HCT116 (cell line): ENCODE measurements at regions not wholly inside any gene's neighbourhood (a gene's known extent, or its start where the extent isn't known, plus 50 kb on each side); places are given as distances from the start of the nearest gene placed in this dataset.

Experiments used
- ATAC-seq: fragments of 200-7000 bp; cut with Tn5 transposase; 2 replicates; pipeline ENCODE4 v1.9.1; 2020; ENCODE audit warnings: mild to moderate bottlenecking, moderate library complexity
- BruUV-seq: library from RNA; stranded (reverse); fragments of 400-500 nt; replicated peaks from 2 replicates; lab custom pipeline; 2021; lab: Mats Ljungman, UMichigan
- CTCF ChIA-PET: fragments of 300-600 bp; sonication (Branson Sonifier 250); formaldehyde crosslinking; loops from one replicate; lab custom pipeline; 2021; ENCODE audit warnings: antibody characterized with exemption; lab: Charles Lee
- POLR2A ChIA-PET: fragments of 300-600, 350-600 bp; sonication (Branson Sonifier 250); formaldehyde crosslinking; loops from one replicate; lab custom pipeline; 2021; ENCODE audit warnings: antibody characterized with exemption; lab: Charles Lee
- RAD21 ChIA-PET, 2 experiments: fragments of 300-600 bp; sonication (Branson Sonifier 250); formaldehyde crosslinking; loops; one replicate each; lab custom pipeline; 2023; ENCODE audit warnings: low total read pairs in 2 of 2; ENCODE audit not compliant: uncharacterized antibody in 2 of 2, unreplicated experiment in 2 of 2, low non-redundant PET in 1 of 2; lab: Charles Lee
- DNase-seq: peaks from one replicate; pipeline ENCODE4 v3.0.0-alpha.2; 2010; ENCODE audit warnings: low read depth, low spot score
- H2AFZ ChIP-seq: fragments of 200-600 bp; shearing (Covaris generic), sonication (generic); 2 replicates; pipeline ENCODE4 v1.6.1; 2017; ENCODE audit warnings: low read depth, mixed run types, mixed read lengths, antibody characterized with exemption, low read length; ENCODE audit not compliant: poor library complexity, severe bottlenecking
- H3K27ac ChIP-seq: 2 replicates; pipeline ENCODE4 v1.5.1; 2012; ENCODE audit warnings: low read depth, low read length
- H3K27me3 ChIP-seq: fragments of 200-600 bp; sonication (generic); 2 replicates; pipeline ENCODE4 v1.6.1; 2016; ENCODE audit warnings: mixed run types, low read length, mixed read lengths; ENCODE audit not compliant: insufficient read depth
- H3K36me3 ChIP-seq, 2 experiments: fragments of 200-500 bp in 1 of 2; fragments of 200-600 bp in 1 of 2; sonication (Bioruptor generic) in 1 of 2; sonication (generic) in 1 of 2; 2 replicates each; pipeline versions ENCODE4 v1.5.1 to v1.6.1; 2014 to 2016; ENCODE audit warnings: low read length in 2 of 2, inconsistent platforms in 1 of 2, mixed read lengths in 1 of 2, mixed run types in 1 of 2; ENCODE audit not compliant: insufficient read depth in 2 of 2, control insufficient read depth in 1 of 2
- H3K4me1 ChIP-seq, 2 experiments: fragments of 200-600 bp in 1 of 2; sonication (generic) in 1 of 2; 2 replicates each; pipeline versions ENCODE4 v1.5.1 to v1.6.1; 2012 to 2017; ENCODE audit warnings: low read length in 2 of 2, inconsistent platforms in 1 of 2, mild to moderate bottlenecking in 1 of 2, mixed read lengths in 1 of 2, mixed run types in 1 of 2, moderate library complexity in 1 of 2; ENCODE audit not compliant: insufficient read depth in 2 of 2, control insufficient read depth in 1 of 2
- H3K4me2 ChIP-seq: fragments of 200-600 bp; sonication (generic); 2 replicates; pipeline ENCODE4 v1.6.1; 2017; ENCODE audit warnings: mixed run types, low read length, mixed read lengths
- H3K4me3 ChIP-seq, 2 experiments: fragments of 200-600 bp in 1 of 2; sonication (generic) in 1 of 2; replicated peaks in 1 of 2; 2 replicates each; pipeline ENCODE4 v1.5.1; 2011 to 2016; ENCODE audit warnings: low read length in 2 of 2, control low read depth in 1 of 2, low read depth in 1 of 2, mild to moderate bottlenecking in 1 of 2, mixed read lengths in 1 of 2, mixed run types in 1 of 2
- H3K79me2 ChIP-seq: fragments of 200-600 bp; sonication (generic); 2 replicates; pipeline ENCODE4 v1.6.1; 2017; ENCODE audit warnings: mild to moderate bottlenecking, mixed run types, low read length, moderate library complexity, mixed read lengths; ENCODE audit not compliant: insufficient read depth
- H3K9ac ChIP-seq: fragments of 200-600 bp; sonication (generic); 2 replicates; pipeline ENCODE4 v1.6.1; 2016; ENCODE audit warnings: low read length, mixed read lengths
- H3K9me2 ChIP-seq: fragments of 200-600 bp; sonication (generic), shearing (Covaris generic); 2 replicates; pipeline ENCODE4 v1.6.1; 2017; ENCODE audit warnings: mixed run types, mild to moderate bottlenecking, moderate library complexity; ENCODE audit not compliant: insufficient read depth
- H3K9me3 ChIP-seq, 2 experiments: fragments of 200-500 bp in 1 of 2; fragments of 200-600 bp in 1 of 2; sonication (Bioruptor generic) in 1 of 2; sonication (generic) in 1 of 2; 2 replicates each; pipeline ENCODE4 v1.6.1; 2014 to 2017; ENCODE audit warnings: low read length in 2 of 2, mixed read lengths in 2 of 2, inconsistent platforms in 1 of 2, low read depth in 1 of 2, mild to moderate bottlenecking in 1 of 2, mixed run types in 1 of 2, moderate library complexity in 1 of 2; ENCODE audit not compliant: control insufficient read depth in 1 of 2, insufficient read depth in 1 of 2
- H4K20me1 ChIP-seq: fragments of 200-600 bp; sonication (generic), shearing (Covaris generic); 2 replicates; pipeline ENCODE4 v1.6.1; 2017; ENCODE audit warnings: mixed run types, mild to moderate bottlenecking, moderate library complexity; ENCODE audit not compliant: insufficient read depth
- CEBPB ChIP-seq: IDR thresholded peaks from 2 replicates; pipeline ENCODE4 v1.6.1; 2012; ENCODE audit warnings: low read depth
- EGR1 ChIP-seq: IDR thresholded peaks from 2 replicates; pipeline ENCODE4 v1.6.1; 2012; ENCODE audit warnings: low read depth
- EZH2 ChIP-seq: fragments of 200-600 bp; sonication (generic); IDR thresholded peaks from 2 replicates; pipeline ENCODE4 v1.6.1; 2017; ENCODE audit warnings: antibody characterized with exemption, mixed run types
- EZH2phosphoT487 ChIP-seq: fragments of 200-600 bp; IDR thresholded peaks from 2 replicates; pipeline ENCODE4 v1.6.1; 2018; ENCODE audit warnings: antibody characterized with exemption, borderline replicate concordance
- JUND ChIP-seq: IDR thresholded peaks from 2 replicates; pipeline ENCODE4 v1.6.1; 2012
- SIN3A ChIP-seq: IDR thresholded peaks from 2 replicates; pipeline ENCODE4 v1.6.1; 2012; ENCODE audit warnings: low read depth
- ZFX ChIP-seq: fragments of 450-650 bp; IDR thresholded peaks from 2 replicates; pipeline ENCODE4 v1.6.1; 2017
- ZNF274 ChIP-seq: fragments of 200-500 bp; sonication (Bioruptor generic); IDR thresholded peaks from 2 replicates; pipeline ENCODE4 v1.6.1; 2014; ENCODE audit warnings: mild to moderate bottlenecking, low read depth, low read length, inconsistent platforms
- intact Hi-C: fragments of 100-400 bp; cut with micrococcal nuclease; formaldehyde crosslinking; loops from 2 replicates; pipeline ENCODE4 v1.10.0; 2022
- TF ChIP-seq, protein P1 (sequence below), 3 experiments: fragments of 200-600 bp in 1 of 3; sonication (generic) in 1 of 3; IDR thresholded peaks in 2 of 3; conservative IDR thresholded peaks in 1 of 3; 2 replicates each; pipeline ENCODE4 v1.5.1; 2012 to 2017; ENCODE audit warnings: low read depth in 2 of 3, low read length in 2 of 3, antibody characterized with exemption in 1 of 3, borderline replicate concordance in 1 of 3, control low read depth in 1 of 3, mild to moderate bottlenecking in 1 of 3, mixed read lengths in 1 of 3, mixed run types in 1 of 3, moderate library complexity in 1 of 3; ENCODE audit not compliant: insufficient read depth in 1 of 3
- TF ChIP-seq, protein P2 (sequence below): IDR thresholded peaks from 2 replicates; pipeline ENCODE4 v1.6.1; 2012
- TF ChIP-seq, protein P3 (sequence below): IDR thresholded peaks from 2 replicates; pipeline ENCODE4 v1.6.1; 2011; ENCODE audit warnings: mild to moderate bottlenecking, low read length, moderate library complexity; ENCODE audit not compliant: insufficient replicate concordance; ENCODE audit errors: extremely low read depth
- TF ChIP-seq, protein P4 (sequence below): IDR thresholded peaks from 2 replicates; pipeline ENCODE4 v1.6.1; 2012

DNA sequence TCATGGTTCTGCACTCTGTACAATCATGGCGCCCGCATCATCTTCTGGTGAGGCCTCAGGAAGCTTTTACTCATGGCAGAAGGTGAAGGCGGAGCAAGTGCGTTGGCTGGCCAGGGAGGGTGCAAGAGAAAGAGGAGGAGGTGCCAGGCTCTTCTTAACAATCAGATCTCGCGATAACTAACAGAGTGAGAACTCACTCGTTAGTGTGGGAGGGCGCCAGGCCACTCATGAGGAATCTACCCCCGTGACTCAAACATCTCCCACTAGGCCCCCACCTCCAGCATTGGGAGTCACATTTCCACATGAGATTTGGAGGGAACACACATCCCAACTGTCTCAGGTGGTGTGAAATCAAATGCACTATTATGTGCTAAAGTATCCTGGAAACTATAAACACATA is 220.2 kb upstream of the CSF3R start:
- Histone ChIP-seq H3K79me2 (no peaks in the 10 kb centered on the region), H3K9me3 (no peaks in the 10 kb centered on the region), H3K9me2 (no peaks in the 10 kb centered on the region), H3K4me1 (peaks cover 0 to 9% of the 10 kb centered on the region in 2 experiments; a peak in 2 of 4 replicates), H4K20me1 (no peaks in the 10 kb centered on the region), H3K9ac (no peak overlapping the region), H3K27me3 (peaks cover 50% of the 10 kb centered on the region), H3K4me2 (no peak overlapping the region), H3K27ac (no peak overlapping the region), H2AFZ (no peak overlapping the region), H3K36me3 (no peaks in the 10 kb centered on the region), H3K4me3 (no peak overlapping the region)
- ATAC-seq = no peak
- ChIA-PET POLR2A (no interaction called here), RAD21 (no interaction called here), CTCF (no interaction called here)
- DNase-seq = no peak
- no peak for TF ChIP-seq SIN3A
- TF ChIP-seq, protein P1, sequence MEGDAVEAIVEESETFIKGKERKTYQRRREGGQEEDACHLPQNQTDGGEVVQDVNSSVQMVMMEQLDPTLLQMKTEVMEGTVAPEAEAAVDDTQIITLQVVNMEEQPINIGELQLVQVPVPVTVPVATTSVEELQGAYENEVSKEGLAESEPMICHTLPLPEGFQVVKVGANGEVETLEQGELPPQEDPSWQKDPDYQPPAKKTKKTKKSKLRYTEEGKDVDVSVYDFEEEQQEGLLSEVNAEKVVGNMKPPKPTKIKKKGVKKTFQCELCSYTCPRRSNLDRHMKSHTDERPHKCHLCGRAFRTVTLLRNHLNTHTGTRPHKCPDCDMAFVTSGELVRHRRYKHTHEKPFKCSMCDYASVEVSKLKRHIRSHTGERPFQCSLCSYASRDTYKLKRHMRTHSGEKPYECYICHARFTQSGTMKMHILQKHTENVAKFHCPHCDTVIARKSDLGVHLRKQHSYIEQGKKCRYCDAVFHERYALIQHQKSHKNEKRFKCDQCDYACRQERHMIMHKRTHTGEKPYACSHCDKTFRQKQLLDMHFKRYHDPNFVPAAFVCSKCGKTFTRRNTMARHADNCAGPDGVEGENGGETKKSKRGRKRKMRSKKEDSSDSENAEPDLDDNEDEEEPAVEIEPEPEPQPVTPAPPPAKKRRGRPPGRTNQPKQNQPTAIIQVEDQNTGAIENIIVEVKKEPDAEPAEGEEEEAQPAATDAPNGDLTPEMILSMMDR (IDR thresholded peaks at IDR 0.05 in 2 of 3, conservative IDR thresholded peaks at IDR 0.05 in 1 of 3; ENCODE audit: borderline replicate concordance in 1 of 3, insufficient read depth in 1 of 3, low read depth in 2 of 3, low read length in 2 of 3) = no peak
- no peak for TF ChIP-seq ZFX
- TF ChIP-seq EZH2 = no peak
- TF ChIP-seq JUND = no peak
- TF ChIP-seq, protein P2, sequence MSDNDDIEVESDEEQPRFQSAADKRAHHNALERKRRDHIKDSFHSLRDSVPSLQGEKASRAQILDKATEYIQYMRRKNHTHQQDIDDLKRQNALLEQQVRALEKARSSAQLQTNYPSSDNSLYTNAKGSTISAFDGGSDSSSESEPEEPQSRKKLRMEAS = no peak
- TF ChIP-seq CEBPB = no peak
- TF ChIP-seq, protein P3, sequence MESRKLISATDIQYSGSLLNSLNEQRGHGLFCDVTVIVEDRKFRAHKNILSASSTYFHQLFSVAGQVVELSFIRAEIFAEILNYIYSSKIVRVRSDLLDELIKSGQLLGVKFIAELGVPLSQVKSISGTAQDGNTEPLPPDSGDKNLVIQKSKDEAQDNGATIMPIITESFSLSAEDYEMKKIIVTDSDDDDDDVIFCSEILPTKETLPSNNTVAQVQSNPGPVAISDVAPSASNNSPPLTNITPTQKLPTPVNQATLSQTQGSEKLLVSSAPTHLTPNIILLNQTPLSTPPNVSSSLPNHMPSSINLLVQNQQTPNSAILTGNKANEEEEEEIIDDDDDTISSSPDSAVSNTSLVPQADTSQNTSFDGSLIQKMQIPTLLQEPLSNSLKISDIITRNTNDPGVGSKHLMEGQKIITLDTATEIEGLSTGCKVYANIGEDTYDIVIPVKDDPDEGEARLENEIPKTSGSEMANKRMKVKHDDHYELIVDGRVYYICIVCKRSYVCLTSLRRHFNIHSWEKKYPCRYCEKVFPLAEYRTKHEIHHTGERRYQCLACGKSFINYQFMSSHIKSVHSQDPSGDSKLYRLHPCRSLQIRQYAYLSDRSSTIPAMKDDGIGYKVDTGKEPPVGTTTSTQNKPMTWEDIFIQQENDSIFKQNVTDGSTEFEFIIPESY = no peak
- TF ChIP-seq, protein P4, sequence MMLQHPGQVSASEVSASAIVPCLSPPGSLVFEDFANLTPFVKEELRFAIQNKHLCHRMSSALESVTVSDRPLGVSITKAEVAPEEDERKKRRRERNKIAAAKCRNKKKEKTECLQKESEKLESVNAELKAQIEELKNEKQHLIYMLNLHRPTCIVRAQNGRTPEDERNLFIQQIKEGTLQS = no peak
- no peak for TF ChIP-seq ZNF274
- no peak for TF ChIP-seq EGR1
- no peak for TF ChIP-seq EZH2phosphoT487
- no TSS peak for BruUV-seq
- intact Hi-C loops = loop anchor here (1.0 to 5.0 kb wide), 3 partner anchors 324 to 732 kb away; no protein-coding TSS in a partner anchor
